Psoas muscle (tissue), 7 donors: ENCODE measurements at regions not wholly inside any gene's neighbourhood (a gene's known extent, or its start where the extent isn't known, plus 50 kb on each side); places are given as distances from the start of the nearest gene placed in this dataset.

Experiments
- ATAC-seq, 4 donors: fragments of 200-7000 bp; cut with Tn5 transposase; one replicate each; pipeline ENCODE4 v1.9.1; 2020; ENCODE audit warnings: moderate library complexity in 3 of 4, mild to moderate bottlenecking in 2 of 4
- DNase-seq, 2 donors: peaks; one replicate each; pipeline ENCODE4 v3.0.0-alpha.2; 2020
- H3K27ac ChIP-seq: fragments of 200-600 bp; one replicate; pipeline ENCODE4 v1.8.0; 2022
- H3K27me3 ChIP-seq, 3 donors: fragments of 200-600 bp in 1 of 3; one replicate each; pipeline versions ENCODE4 v1.6.1 to v1.8.0; 2013 to 2022; ENCODE audit warnings: low read length in 2 of 3, mild to moderate bottlenecking in 2 of 3, moderate library complexity in 1 of 3; ENCODE audit not compliant: insufficient read depth in 3 of 3
- H3K36me3 ChIP-seq, 2 donors: fragments of 200-600 bp in 1 of 2; one replicate each; pipeline versions ENCODE4 v1.6.1 to v1.8.0; 2013 to 2022; ENCODE audit warnings: low read depth in 1 of 2, mild to moderate bottlenecking in 1 of 2, moderate library complexity in 1 of 2; ENCODE audit not compliant: insufficient read depth in 1 of 2
- H3K4me1 ChIP-seq: fragments of 200-600 bp; one replicate; pipeline ENCODE4 v1.8.0; 2022
- H3K4me3 ChIP-seq: fragments of 200-600 bp; one replicate; pipeline ENCODE4 v1.8.0; 2022; ENCODE audit warnings: mild to moderate bottlenecking
- H3K9me3 ChIP-seq: fragments of 200-600 bp; one replicate; pipeline ENCODE4 v1.8.0; 2022
- CTCF ChIP-seq: fragments of 200-600 bp; IDR thresholded peaks from one replicate; pipeline ENCODE4 v1.8.0; 2022; ENCODE audit warnings: antibody characterized with exemption
- WGBS, 3 donors: extraction: QIAGEN DNeasy Blood & Tissue Kit; methylation state at CpG; one replicate each; pipeline versions ENCODE4 v1.1.6 to v1.1.7; 2013; 5-methylcytosine and 5-hydroxymethylcytosine counted together
- intact Hi-C, 2 donors: fragments of 100-400 bp; cut with DNase I; formaldehyde crosslinking; loops; one replicate each; pipeline versions ENCODE4 v1.11.0 to v1.14.2; 2022
- donor health status: healthy with polysubstance abuse.
- donor health status: DM: no; HTN: no; CAD: no; lungs with moderate emphysema.
- donor health status: Bipolar disorder and iron deficiency.
- donor health status: healthy.
- donor health status: DM: yes; HTN: yes; CAD: no.
- donor health status: DM: no; HTN: no; CAD: no.
- donor health status: DM: yes; HTN: yes; CAD: no.

- Histone ChIP-seq H3K27ac (no peak overlapping the region), H3K9me3 (peaks cover 22% of the 10 kb centered on the region), H3K4me3 (no peak overlapping the region), H3K27me3 (peaks cover 0 to 5% (median 0%) of the 10 kb centered on the region in 3 donors), H3K4me1 (no peaks in the 10 kb centered on the region), H3K36me3 (no peaks in the 10 kb centered on the region)
- intact Hi-C loops: no loop called here
- DNase-seq: no peak
- no peak for TF ChIP-seq CTCF
- 54 to 55% (median 54%) methylated on average over 8 of the region's 8 CpGs for WGBS, 3 donors
- ATAC-seq: no peak
These were observed 278.0 kb downstream of the BMP7 start for GRCh38 chr20:56988446-56988845.

GRCh38 chr20:56989516-56989915, 276.9 kb downstream of the BMP7 start:
- peaks cover 19% of the 10 kb centered on the region for H3K9me3 ChIP-seq
- no peaks in the 10 kb centered on the region for H3K4me1 ChIP-seq
- WGBS, 3 donors: 71 to 83% (median 72%) methylated on average over 3 of the region's 3 CpGs
- H3K27ac ChIP-seq: no peak overlapping the region
- DNase-seq (no peak), ATAC-seq (no peak)
- H3K4me3 ChIP-seq: no peak overlapping the region
- H3K36me3 ChIP-seq: no peaks in the 10 kb centered on the region
- no peak for TF ChIP-seq CTCF
- intact Hi-C loops: no loop called here
- peaks cover 0 to 5% (median 0%) of the 10 kb centered on the region in 3 donors for H3K27me3 ChIP-seq

GRCh38 chr20:56993020-56993559, 273.4 kb downstream of the BMP7 start:
- ATAC-seq (no peak), DNase-seq (no peak)
- Histone ChIP-seq H3K27ac (no peak overlapping the region), H3K9me3 (peaks cover 2% of the 10 kb centered on the region), H3K27me3 (peaks cover 0 to 3% (median 0%) of the 10 kb centered on the region in 3 donors), H3K4me1 (no peaks in the 10 kb centered on the region), H3K36me3 (no peaks in the 10 kb centered on the region), H3K4me3 (no peak overlapping the region)
- intact Hi-C loops: no loop called here
- WGBS, 3 donors: 85 to 92% (median 90%) methylated on average over 3 of the region's 3 CpGs
- no peak for TF ChIP-seq CTCF

DNA sequence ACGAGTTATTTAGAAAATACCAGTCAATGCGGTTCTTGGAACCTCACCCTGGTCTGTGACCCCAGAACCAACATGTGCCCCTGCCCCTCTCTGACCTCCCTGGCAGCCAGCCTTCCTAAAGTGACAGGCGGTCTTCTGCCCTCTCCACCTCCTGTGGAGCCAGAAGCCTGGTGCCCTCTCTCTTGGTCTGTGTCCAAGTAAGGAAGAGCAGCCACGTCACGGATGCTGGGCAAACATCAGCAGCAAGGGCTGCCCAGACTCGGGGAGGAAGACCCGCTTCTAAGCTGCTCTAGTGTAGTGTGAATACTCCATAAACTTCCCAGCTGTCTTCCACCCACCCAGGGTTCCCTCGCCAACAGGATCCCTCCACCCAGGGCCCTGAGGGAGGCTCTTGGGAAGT, 272.4 kb downstream of the BMP7 start:
- WGBS, 3 donors: 34 to 47% (median 43%) methylated on average over 8 of the region's 8 CpGs
- intact Hi-C loops: no loop called here
- H3K9me3 ChIP-seq: peaks cover 8% of the 10 kb centered on the region
- H3K4me3 ChIP-seq: no peak overlapping the region
- H3K27me3 ChIP-seq: no peaks in the 10 kb centered on the region
- DNase-seq (no peak), ATAC-seq (no peak)
- no peaks in the 10 kb centered on the region for H3K36me3 ChIP-seq
- no peak overlapping the region for H3K27ac ChIP-seq
- H3K4me1 ChIP-seq: no peaks in the 10 kb centered on the region
- no peak for TF ChIP-seq CTCF

GRCh38 chr20:56995149-56995548, 271.3 kb downstream of the BMP7 start:
- TF ChIP-seq CTCF: no peak
- ATAC-seq (no peak), DNase-seq (no peak)
- Histone ChIP-seq H3K9me3 (peaks cover 8% of the 10 kb centered on the region), H3K27me3 (no peaks in the 10 kb centered on the region), H3K4me3 (no peak overlapping the region), H3K36me3 (no peaks in the 10 kb centered on the region), H3K27ac (no peak overlapping the region), H3K4me1 (no peaks in the 10 kb centered on the region)
- intact Hi-C loops: no loop called here
- WGBS, 3 donors: 65 to 71% (median 68%) methylated on average over 9 of the region's 9 CpGs
